ENCODE measurements at regions not wholly inside any gene's neighbourhood (a gene's known extent, or its start where the extent isn't known, plus 50 kb on each side); places are given as distances from the start of the nearest gene placed in this dataset.

- no peak for TF ChIP-seq POLR2A (IDR thresholded peaks at IDR 0.05; ENCODE audit: low read length)
- TF ChIP-seq GATA1 (IDR thresholded peaks at IDR 0.05; ENCODE audit: low read depth, low read length), result no peak
- DNase-seq, result no peak
Observed at GRCh38 chr5:168176941-168177340, 114.5 kb upstream of the WWC1 start.

- TF ChIP-seq GATA1 (IDR thresholded peaks at IDR 0.05; ENCODE audit: low read depth, low read length), result no peak
- no peak for TF ChIP-seq POLR2A (IDR thresholded peaks at IDR 0.05; ENCODE audit: low read length)
- no peak for DNase-seq
Observed at GRCh38 chr5:168177831-168178450, 113.5 kb upstream of the WWC1 start.

DNA sequence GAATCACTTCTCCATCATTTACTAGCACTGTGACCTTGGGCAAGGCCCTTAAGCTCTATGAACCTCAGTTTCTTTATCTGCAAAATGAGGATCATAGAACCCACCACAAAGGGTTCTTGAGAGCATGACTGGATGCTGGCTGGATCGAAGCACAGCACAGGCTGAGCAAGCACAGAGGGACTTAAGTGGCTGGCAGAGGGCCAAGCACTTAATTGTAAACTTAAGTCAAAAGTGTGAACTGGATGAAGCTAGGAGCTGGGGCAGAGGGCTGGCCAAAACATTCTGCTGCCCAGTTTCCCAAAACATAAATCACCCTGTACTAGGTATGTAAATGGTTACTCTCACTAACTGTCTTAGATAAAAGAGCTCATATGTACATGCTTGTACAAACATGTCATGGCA, 112.3 kb upstream of the WWC1 start:
- no peak for DNase-seq
- no peak for TF ChIP-seq GATA1 (IDR thresholded peaks at IDR 0.05; ENCODE audit: low read depth, low read length)

GRCh38 chr5:168182269-168182668, 109.2 kb upstream of the WWC1 start:
- TF ChIP-seq GATA1 (IDR thresholded peaks at IDR 0.05; ENCODE audit: low read depth, low read length) (no peak), POLR2A (IDR thresholded peaks at IDR 0.05; ENCODE audit: low read length) (no peak)
- DNase-seq, result no peak

DNA sequence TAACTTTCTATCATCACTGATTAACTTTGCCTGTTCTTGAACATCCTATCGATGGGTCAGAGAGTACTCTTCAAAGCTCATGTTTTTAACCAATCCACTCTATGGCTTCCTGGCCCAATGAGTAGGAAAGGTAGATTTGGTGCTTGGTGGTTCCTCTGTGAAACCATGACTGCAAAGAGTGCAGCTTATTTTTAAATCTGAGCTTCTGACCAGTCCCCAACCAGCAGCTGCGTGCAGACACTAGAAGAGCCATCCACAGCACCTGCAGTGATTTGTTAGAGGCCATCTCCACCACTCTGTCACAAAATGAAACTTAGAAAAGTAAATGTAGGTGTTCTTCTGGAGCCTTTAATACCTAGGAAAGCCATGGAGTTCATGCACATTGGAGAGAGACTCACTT, 107.3 kb upstream of the WWC1 start:
- no peak for TF ChIP-seq GATA1 (IDR thresholded peaks at IDR 0.05; ENCODE audit: low read depth, low read length)
- no peak for TF ChIP-seq POLR2A (IDR thresholded peaks at IDR 0.05; ENCODE audit: low read length)
- DNase-seq, result no peak

DNA sequence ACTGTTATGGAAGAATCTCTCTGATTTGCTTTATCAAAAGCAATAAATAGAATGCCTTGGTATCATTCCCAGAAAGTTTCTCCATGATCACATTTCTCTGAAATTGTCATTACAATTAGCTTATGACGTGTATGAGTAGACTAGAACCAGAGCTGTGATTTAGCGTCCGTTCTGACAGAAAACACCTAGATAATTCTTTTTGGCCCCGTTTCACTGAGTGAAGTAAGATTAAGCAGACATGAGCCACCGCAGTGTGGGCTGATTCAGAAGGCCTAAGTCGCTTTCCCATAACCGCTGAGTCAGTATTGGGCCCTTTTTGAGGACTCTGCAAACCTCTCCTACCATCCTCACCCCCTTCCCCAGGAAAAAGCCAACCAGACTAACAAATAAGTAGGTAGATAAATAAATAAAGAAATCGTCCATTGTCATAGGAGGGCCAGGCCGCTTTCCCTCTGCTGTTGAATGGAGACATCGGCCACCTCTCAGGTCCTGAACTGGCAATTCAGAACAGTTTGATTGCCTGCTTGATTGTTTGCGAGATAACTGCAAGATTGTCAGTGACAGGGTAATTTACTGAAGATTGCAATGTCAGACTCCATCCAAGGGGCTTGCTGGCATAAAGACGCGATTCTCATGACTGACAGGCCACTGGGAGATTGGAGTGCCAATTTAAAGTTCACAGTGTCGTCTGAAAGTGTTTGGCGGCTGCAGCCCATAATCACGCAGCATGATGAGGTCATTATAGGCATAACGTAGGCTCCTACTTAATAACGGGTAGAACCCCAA, 105.0 kb upstream of the WWC1 start:
- DNase-seq, result no peak
- TF ChIP-seq POLR2A (IDR thresholded peaks at IDR 0.05; ENCODE audit: low read length) (no peak), GATA1 (IDR thresholded peaks at IDR 0.05; ENCODE audit: low read depth, low read length) (no peak)

DNA sequence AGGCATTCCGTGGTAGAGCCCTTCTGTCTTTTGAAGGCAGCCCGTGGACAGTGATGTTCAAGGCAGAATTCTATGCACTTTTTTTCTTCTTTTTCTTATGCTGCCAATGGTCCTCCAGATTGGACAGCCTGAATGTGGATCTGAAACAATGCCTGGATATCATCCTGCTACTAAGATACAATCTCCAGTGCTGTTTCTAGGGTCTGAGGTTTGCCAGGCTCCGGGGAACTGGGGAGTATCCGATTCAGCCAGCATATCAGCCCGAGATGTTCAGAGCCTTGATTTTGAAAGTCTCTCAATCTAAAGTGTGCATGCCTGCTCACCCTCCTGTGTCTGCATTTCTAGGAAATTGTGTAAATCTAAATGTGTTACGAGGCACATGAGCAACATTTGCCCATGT, 103.8 kb upstream of the WWC1 start:
- TF ChIP-seq POLR2A (IDR thresholded peaks at IDR 0.05; ENCODE audit: low read length), result no peak
- TF ChIP-seq GATA1 (IDR thresholded peaks at IDR 0.05; ENCODE audit: low read depth, low read length), result no peak
- no peak for DNase-seq

DNA sequence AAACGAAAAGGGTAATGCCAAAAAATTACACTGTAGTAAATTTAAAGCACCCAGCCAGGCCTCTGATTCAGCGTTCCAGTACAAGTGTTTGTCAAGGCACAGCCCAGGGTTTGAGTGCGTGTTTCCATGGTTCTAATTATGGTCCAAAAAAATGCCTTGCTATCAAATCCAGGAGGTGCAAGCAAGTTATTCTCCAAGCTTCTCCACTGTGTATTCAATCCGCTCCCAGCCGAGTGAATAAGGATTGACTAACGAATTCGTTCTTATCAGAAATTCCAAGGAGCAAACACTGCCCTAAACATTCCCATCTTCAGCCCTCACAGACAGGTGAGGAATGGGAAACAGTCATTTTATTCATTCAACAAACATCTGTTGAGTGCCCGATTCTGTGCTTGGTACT, 103.3 kb upstream of the WWC1 start:
- no peak for DNase-seq
- TF ChIP-seq POLR2A (IDR thresholded peaks at IDR 0.05; ENCODE audit: low read length), result no peak
- TF ChIP-seq GATA1 (IDR thresholded peaks at IDR 0.05; ENCODE audit: low read depth, low read length), result no peak

DNA sequence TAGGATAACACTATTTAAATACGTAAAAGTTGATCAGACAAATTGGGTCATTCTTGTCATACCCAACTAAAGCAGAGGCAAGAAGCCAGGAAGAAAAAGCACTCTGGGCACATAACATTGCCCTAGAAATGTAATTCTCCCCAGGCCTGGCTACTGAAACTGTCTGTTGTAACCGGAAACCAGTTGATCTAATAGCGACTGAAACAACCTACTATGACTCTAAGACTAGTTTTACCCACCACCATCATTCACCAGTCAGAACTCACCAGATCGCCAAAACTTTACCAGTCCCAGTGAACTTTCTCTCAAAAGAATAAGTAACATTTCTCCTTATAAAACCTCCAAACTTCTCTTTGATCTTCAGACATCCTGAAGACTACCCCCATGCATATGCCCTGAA, 99.3 kb upstream of the WWC1 start:
- TF ChIP-seq GATA1 (IDR thresholded peaks at IDR 0.05; ENCODE audit: low read depth, low read length) (no peak), POLR2A (IDR thresholded peaks at IDR 0.05; ENCODE audit: low read length) (no peak)
- no peak for DNase-seq

- TF ChIP-seq POLR2A (IDR thresholded peaks at IDR 0.05; ENCODE audit: low read length) (no peak), GATA1 (IDR thresholded peaks at IDR 0.05; ENCODE audit: low read depth, low read length) (no peak)
- no peak for DNase-seq
Observed at GRCh38 chr5:168193493-168194250, 97.8 kb upstream of the WWC1 start.

DNA sequence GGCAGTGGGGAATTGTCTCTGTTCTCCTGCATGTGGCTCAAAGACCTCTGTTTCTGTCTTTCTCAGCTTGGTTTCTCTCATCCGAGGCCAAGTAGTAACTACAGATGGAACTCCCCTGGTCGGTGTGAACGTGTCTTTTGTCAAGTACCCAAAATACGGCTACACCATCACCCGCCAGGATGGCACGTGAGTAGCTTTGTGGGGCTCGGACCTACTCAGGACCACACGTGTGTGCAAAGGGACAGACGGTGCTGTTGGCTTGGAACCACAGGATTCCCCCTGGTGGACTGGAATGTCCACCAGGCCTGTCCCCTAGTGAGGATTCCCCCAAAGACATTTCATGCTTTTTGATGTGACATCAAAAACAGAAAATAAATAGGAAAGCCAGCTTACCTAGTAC, 96.3 kb upstream of the WWC1 start:
- no peak for TF ChIP-seq GATA1 (IDR thresholded peaks at IDR 0.05; ENCODE audit: low read depth, low read length)
- no peak for TF ChIP-seq POLR2A (IDR thresholded peaks at IDR 0.05; ENCODE audit: low read length)
- DNase-seq, result no peak

DNA sequence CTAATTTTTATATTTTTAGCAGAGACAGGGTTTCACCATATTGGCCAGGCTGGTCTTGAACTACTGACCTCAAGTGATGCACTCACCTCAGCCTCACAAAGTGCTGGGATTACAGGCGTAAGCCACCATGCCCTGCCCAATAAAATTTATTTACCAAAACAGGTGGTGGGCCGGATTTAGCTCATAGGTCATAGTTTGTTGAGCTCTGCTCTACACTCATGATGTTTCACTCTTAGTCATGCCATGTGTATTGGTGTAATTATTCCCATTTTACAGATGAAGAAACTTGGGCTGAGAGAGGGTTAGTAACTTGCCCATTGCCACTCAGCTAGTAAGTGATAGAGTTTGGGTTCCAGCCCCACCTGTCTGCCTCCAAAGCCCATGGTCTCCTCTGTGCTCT, 93.1 kb upstream of the WWC1 start:
- no peak for DNase-seq
- TF ChIP-seq POLR2A (IDR thresholded peaks at IDR 0.05; ENCODE audit: low read length) (no peak), GATA1 (IDR thresholded peaks at IDR 0.05; ENCODE audit: low read depth, low read length) (no peak)

- no peak for DNase-seq
Observed at GRCh38 chr5:168202996-168203395, 88.4 kb upstream of the WWC1 start.

DNA sequence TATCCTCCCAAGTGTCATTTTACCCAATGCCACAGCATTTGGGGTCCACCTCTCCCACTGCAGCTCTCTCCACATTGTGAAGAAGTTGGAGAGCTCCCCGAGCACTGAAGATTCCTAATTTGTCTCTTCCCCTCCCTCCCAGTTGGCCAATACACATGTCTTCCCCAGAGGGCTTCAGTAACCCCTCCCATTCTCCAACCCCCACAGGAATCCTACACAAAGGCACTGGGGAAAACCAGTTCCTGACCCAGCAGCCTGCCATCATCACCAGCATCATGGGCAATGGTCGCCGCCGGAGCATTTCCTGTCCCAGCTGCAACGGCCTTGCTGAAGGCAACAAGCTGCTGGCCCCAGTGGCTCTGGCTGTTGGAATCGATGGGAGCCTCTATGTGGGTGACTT, 87.3 kb upstream of the WWC1 start:
- no peak for DNase-seq
- TF ChIP-seq POLR2A (IDR thresholded peaks at IDR 0.05; ENCODE audit: low read length), result no peak
- TF ChIP-seq GATA1 (IDR thresholded peaks at IDR 0.05; ENCODE audit: low read depth, low read length), result no peak

More at GRCh38 chr5:168202996-168203395, 88.4 kb upstream of the WWC1 start:
- TF ChIP-seq POLR2A (IDR thresholded peaks at IDR 0.05; ENCODE audit: low read length) (no peak), GATA1 (IDR thresholded peaks at IDR 0.05; ENCODE audit: low read depth, low read length) (no peak)
